ENCODE measurements at regions not wholly inside any gene's neighbourhood (a gene's known extent, or its start where the extent isn't known, plus 50 kb on each side); places are given as distances from the start of the nearest gene placed in this dataset.

- Histone ChIP-seq H3K9ac (ENCODE audit: low read depth in 1 of 2, low read length in 2 of 2) (no peak overlapping the region), H3K27me3 (ENCODE audit: control insufficient read depth in 1 of 2, insufficient read depth in 2 of 2, low read length in 2 of 2) (no peaks in the 10 kb centered on the region), H3K36me3 (ENCODE audit: control insufficient read depth in 1 of 2, insufficient read depth in 2 of 2, low read length in 2 of 2) (no peaks in the 10 kb centered on the region), H3K27ac (ENCODE audit: low read depth, low read length) (no peak overlapping the region), H3K9me3 (ENCODE audit: control insufficient read depth in 1 of 2, low read length in 2 of 2) (no peaks in the 10 kb centered on the region), H3K4me3 (ENCODE audit: low read depth in 1 of 2, low read length in 2 of 2) (no peak overlapping the region), H3K4me1 (ENCODE audit: control insufficient read depth in 1 of 2, insufficient read depth in 2 of 2, low read length in 2 of 2) (no peaks in the 10 kb centered on the region)
Observed at GRCh38 chr2:41851554-41851953, 196.3 kb upstream of the PKDCC start.

GRCh38 chr2:41853427-41854191 lies 194.2 kb upstream of the PKDCC start:
- Histone ChIP-seq H3K36me3 (ENCODE audit: control insufficient read depth in 1 of 2, insufficient read depth in 2 of 2, low read length in 2 of 2) (no peaks in the 10 kb centered on the region), H3K27me3 (ENCODE audit: control insufficient read depth in 1 of 2, insufficient read depth in 2 of 2, low read length in 2 of 2) (no peaks in the 10 kb centered on the region), H3K9me3 (ENCODE audit: control insufficient read depth in 1 of 2, low read length in 2 of 2) (no peaks in the 10 kb centered on the region), H3K27ac (ENCODE audit: low read depth, low read length) (no peak overlapping the region), H3K9ac (ENCODE audit: low read depth in 1 of 2, low read length in 2 of 2) (no peak overlapping the region), H3K4me1 (ENCODE audit: control insufficient read depth in 1 of 2, insufficient read depth in 2 of 2, low read length in 2 of 2) (no peaks in the 10 kb centered on the region), H3K4me3 (ENCODE audit: low read depth in 1 of 2, low read length in 2 of 2) (no peak overlapping the region)

- H3K27me3 ChIP-seq (ENCODE audit: control insufficient read depth in 1 of 2, insufficient read depth in 2 of 2, low read length in 2 of 2), result no peaks in the 10 kb centered on the region
- no peaks in the 10 kb centered on the region for H3K4me1 ChIP-seq (ENCODE audit: control insufficient read depth in 1 of 2, insufficient read depth in 2 of 2, low read length in 2 of 2)
- H3K27ac ChIP-seq (ENCODE audit: low read depth, low read length), result no peak overlapping the region
- H3K36me3 ChIP-seq (ENCODE audit: control insufficient read depth in 1 of 2, insufficient read depth in 2 of 2, low read length in 2 of 2), result no peaks in the 10 kb centered on the region
- H3K4me3 ChIP-seq (ENCODE audit: low read depth in 1 of 2, low read length in 2 of 2), result no peak overlapping the region
- no peak overlapping the region for H3K9ac ChIP-seq (ENCODE audit: low read depth in 1 of 2, low read length in 2 of 2)
- H3K9me3 ChIP-seq (ENCODE audit: control insufficient read depth in 1 of 2, low read length in 2 of 2), result no peaks in the 10 kb centered on the region
Observed at GRCh38 chr2:41854227-41854626, 193.6 kb upstream of the PKDCC start.

- H3K4me3 ChIP-seq (ENCODE audit: low read depth in 1 of 2, low read length in 2 of 2), result no peak overlapping the region
- H3K9ac ChIP-seq (ENCODE audit: low read depth in 1 of 2, low read length in 2 of 2), result no peak overlapping the region
- no peaks in the 10 kb centered on the region for H3K36me3 ChIP-seq (ENCODE audit: control insufficient read depth in 1 of 2, insufficient read depth in 2 of 2, low read length in 2 of 2)
- H3K4me1 ChIP-seq (ENCODE audit: control insufficient read depth in 1 of 2, insufficient read depth in 2 of 2, low read length in 2 of 2), result peaks cover 0 to 6% of the 10 kb centered on the region in 2 donors
- H3K27ac ChIP-seq (ENCODE audit: low read depth, low read length), result no peak overlapping the region
- H3K9me3 ChIP-seq (ENCODE audit: control insufficient read depth in 1 of 2, low read length in 2 of 2), result no peaks in the 10 kb centered on the region
- no peaks in the 10 kb centered on the region for H3K27me3 ChIP-seq (ENCODE audit: control insufficient read depth in 1 of 2, insufficient read depth in 2 of 2, low read length in 2 of 2)
Observed at GRCh38 chr2:41856946-41857345, 190.9 kb upstream of the PKDCC start.

GRCh38 chr2:41859615-41860514 lies 188.0 kb upstream of the PKDCC start:
- Histone ChIP-seq H3K9ac (ENCODE audit: low read depth in 1 of 2, low read length in 2 of 2) (no peak overlapping the region), H3K36me3 (ENCODE audit: control insufficient read depth in 1 of 2, insufficient read depth in 2 of 2, low read length in 2 of 2) (no peaks in the 10 kb centered on the region), H3K27me3 (ENCODE audit: control insufficient read depth in 1 of 2, insufficient read depth in 2 of 2, low read length in 2 of 2) (no peaks in the 10 kb centered on the region), H3K27ac (ENCODE audit: low read depth, low read length) (peak overlapping the region; percentile 60), H3K9me3 (ENCODE audit: control insufficient read depth in 1 of 2, low read length in 2 of 2) (no peaks in the 10 kb centered on the region), H3K4me1 (ENCODE audit: control insufficient read depth in 1 of 2, insufficient read depth in 2 of 2, low read length in 2 of 2) (peaks cover 0 to 6% of the 10 kb centered on the region in 2 donors), H3K4me3 (ENCODE audit: low read depth in 1 of 2, low read length in 2 of 2) (peak overlapping the region in 1 of 2 donors; percentile 19)

GRCh38 chr2:41863062-41863461 lies 184.8 kb upstream of the PKDCC start:
- Histone ChIP-seq H3K27ac (ENCODE audit: low read depth, low read length) (no peak overlapping the region), H3K9me3 (ENCODE audit: control insufficient read depth in 1 of 2, low read length in 2 of 2) (no peaks in the 10 kb centered on the region), H3K27me3 (ENCODE audit: control insufficient read depth in 1 of 2, insufficient read depth in 2 of 2, low read length in 2 of 2) (no peaks in the 10 kb centered on the region), H3K4me3 (ENCODE audit: low read depth in 1 of 2, low read length in 2 of 2) (no peak overlapping the region), H3K9ac (ENCODE audit: low read depth in 1 of 2, low read length in 2 of 2) (no peak overlapping the region), H3K36me3 (ENCODE audit: control insufficient read depth in 1 of 2, insufficient read depth in 2 of 2, low read length in 2 of 2) (no peaks in the 10 kb centered on the region), H3K4me1 (ENCODE audit: control insufficient read depth in 1 of 2, insufficient read depth in 2 of 2, low read length in 2 of 2) (peaks cover 0 to 6% of the 10 kb centered on the region in 2 donors)

- H3K27ac ChIP-seq (ENCODE audit: low read depth, low read length), result no peak overlapping the region
- no peaks in the 10 kb centered on the region for H3K36me3 ChIP-seq (ENCODE audit: control insufficient read depth in 1 of 2, insufficient read depth in 2 of 2, low read length in 2 of 2)
- H3K9ac ChIP-seq (ENCODE audit: low read depth in 1 of 2, low read length in 2 of 2), result no peak overlapping the region
- peaks cover 4 to 6% of the 10 kb centered on the region in 2 donors for H3K4me1 ChIP-seq (ENCODE audit: control insufficient read depth in 1 of 2, insufficient read depth in 2 of 2, low read length in 2 of 2)
- H3K4me3 ChIP-seq (ENCODE audit: low read depth in 1 of 2, low read length in 2 of 2), result no peak overlapping the region
- H3K27me3 ChIP-seq (ENCODE audit: control insufficient read depth in 1 of 2, insufficient read depth in 2 of 2, low read length in 2 of 2), result no peaks in the 10 kb centered on the region
- no peaks in the 10 kb centered on the region for H3K9me3 ChIP-seq (ENCODE audit: control insufficient read depth in 1 of 2, low read length in 2 of 2)
Observed at GRCh38 chr2:41865263-41865662, 182.6 kb upstream of the PKDCC start.

GRCh38 chr2:41867553-41867952 lies 180.3 kb upstream of the PKDCC start:
- Histone ChIP-seq H3K27ac (ENCODE audit: low read depth, low read length) (no peak overlapping the region), H3K9me3 (ENCODE audit: control insufficient read depth in 1 of 2, low read length in 2 of 2) (no peaks in the 10 kb centered on the region), H3K4me1 (ENCODE audit: control insufficient read depth in 1 of 2, insufficient read depth in 2 of 2, low read length in 2 of 2) (peaks cover 0 to 5% of the 10 kb centered on the region in 2 donors), H3K4me3 (ENCODE audit: low read depth in 1 of 2, low read length in 2 of 2) (no peak overlapping the region), H3K36me3 (ENCODE audit: control insufficient read depth in 1 of 2, insufficient read depth in 2 of 2, low read length in 2 of 2) (no peaks in the 10 kb centered on the region), H3K9ac (ENCODE audit: low read depth in 1 of 2, low read length in 2 of 2) (no peak overlapping the region), H3K27me3 (ENCODE audit: control insufficient read depth in 1 of 2, insufficient read depth in 2 of 2, low read length in 2 of 2) (no peaks in the 10 kb centered on the region)

GRCh38 chr2:41869542-41870264 lies 178.1 kb upstream of the PKDCC start:
- H3K36me3 ChIP-seq (ENCODE audit: control insufficient read depth in 1 of 2, insufficient read depth in 2 of 2, low read length in 2 of 2), result no peaks in the 10 kb centered on the region
- H3K27me3 ChIP-seq (ENCODE audit: control insufficient read depth in 1 of 2, insufficient read depth in 2 of 2, low read length in 2 of 2), result no peaks in the 10 kb centered on the region
- H3K4me1 ChIP-seq (ENCODE audit: control insufficient read depth in 1 of 2, insufficient read depth in 2 of 2, low read length in 2 of 2), result peaks cover 2 to 13% of the 10 kb centered on the region in 2 donors
- H3K9me3 ChIP-seq (ENCODE audit: control insufficient read depth in 1 of 2, low read length in 2 of 2), result no peaks in the 10 kb centered on the region
- H3K9ac ChIP-seq (ENCODE audit: low read depth in 1 of 2, low read length in 2 of 2), result no peak overlapping the region
- H3K4me3 ChIP-seq (ENCODE audit: low read depth in 1 of 2, low read length in 2 of 2), result no peak overlapping the region
- no peak overlapping the region for H3K27ac ChIP-seq (ENCODE audit: low read depth, low read length)

- H3K27me3 ChIP-seq (ENCODE audit: control insufficient read depth in 1 of 2, insufficient read depth in 2 of 2, low read length in 2 of 2), result no peaks in the 10 kb centered on the region
- H3K9ac ChIP-seq (ENCODE audit: low read depth in 1 of 2, low read length in 2 of 2), result no peak overlapping the region
- no peaks in the 10 kb centered on the region for H3K36me3 ChIP-seq (ENCODE audit: control insufficient read depth in 1 of 2, insufficient read depth in 2 of 2, low read length in 2 of 2)
- H3K9me3 ChIP-seq (ENCODE audit: control insufficient read depth in 1 of 2, low read length in 2 of 2), result no peaks in the 10 kb centered on the region
- H3K4me1 ChIP-seq (ENCODE audit: control insufficient read depth in 1 of 2, insufficient read depth in 2 of 2, low read length in 2 of 2), result peaks cover 2 to 13% of the 10 kb centered on the region in 2 donors
- no peak overlapping the region for H3K4me3 ChIP-seq (ENCODE audit: low read depth in 1 of 2, low read length in 2 of 2)
- H3K27ac ChIP-seq (ENCODE audit: low read depth, low read length), result no peak overlapping the region
Observed at GRCh38 chr2:41870265-41870585, 177.6 kb upstream of the PKDCC start.
